ENCODE measurements at regions not wholly inside any gene's neighbourhood (a gene's known extent, or its start where the extent isn't known, plus 50 kb on each side); places are given as distances from the start of the nearest gene placed in this dataset.

DNA sequence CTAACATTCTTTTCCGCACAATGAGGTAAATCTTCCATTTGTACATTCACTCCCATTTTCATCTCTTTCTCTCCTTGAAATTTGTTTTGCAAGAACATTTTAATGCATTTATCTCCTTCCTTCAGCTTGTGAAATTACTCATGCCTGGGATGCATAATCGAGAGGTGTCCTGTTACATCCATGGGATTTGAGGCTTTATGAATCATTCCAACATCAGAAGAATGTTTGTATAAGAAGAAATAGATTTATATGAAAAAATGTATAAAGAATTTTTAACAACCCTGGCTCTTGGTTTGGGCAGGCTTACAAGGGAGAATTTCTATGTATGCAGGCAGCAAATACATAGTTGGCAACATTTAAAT is 93.2 kb upstream of the MBNL1 start:
- H3K36me3 ChIP-seq (ENCODE audit: control insufficient read depth in 1 of 2, insufficient read depth in 2 of 2, low read length in 2 of 2): no peaks in the 10 kb centered on the region
- H3K4me1 ChIP-seq (ENCODE audit: control insufficient read depth in 1 of 2, insufficient read depth in 2 of 2, low read length in 2 of 2): peaks cover 11 to 12% of the 10 kb centered on the region in 2 experiments
- BruUV-seq (replicated peaks): no TSS peak
- peak overlapping the region; percentile 44 for H2AFZ ChIP-seq (ENCODE audit: low read depth, low read length, poor library complexity, severe bottlenecking)
- ChIA-PET RAD21 (ENCODE audit: low non-redundant PET in 1 of 2, low total read pairs in 2 of 2, uncharacterized antibody in 2 of 2, unreplicated experiment in 2 of 2) (no interaction called here), CTCF (no interaction called here), POLR2A (no interaction called here)
- H3K9me3 ChIP-seq (ENCODE audit: control insufficient read depth in 1 of 2, insufficient read depth in 1 of 2, low read depth in 1 of 2, low read length in 2 of 2): no peaks in the 10 kb centered on the region
- no peak for DNase-seq (ENCODE audit: low read depth, low spot score)
- no peaks in the 10 kb centered on the region for H3K79me2 ChIP-seq (ENCODE audit: insufficient read depth, low read length)
- intact Hi-C loops (cut with micrococcal nuclease): no loop called here
- no peaks in the 10 kb centered on the region for H3K9me2 ChIP-seq (ENCODE audit: insufficient read depth)
- ATAC-seq: no peak
- no peaks in the 10 kb centered on the region for H3K27me3 ChIP-seq (ENCODE audit: insufficient read depth, low read length)
- H4K20me1 ChIP-seq (ENCODE audit: insufficient read depth): no peaks in the 10 kb centered on the region
- no peak overlapping the region for H3K9ac ChIP-seq (ENCODE audit: low read length)
- peak overlapping the region; percentile 37 for H3K4me2 ChIP-seq (ENCODE audit: low read length)
- H3K4me3 ChIP-seq (replicated peaks in 1 of 2; ENCODE audit: low read depth in 1 of 2, low read length in 2 of 2): no peak overlapping the region
- TF ChIP-seq FOSL1 (IDR thresholded peaks at IDR 0.05; ENCODE audit: low read depth) (peak; percentile 14; the same call in 1 of the 2 replicates), POLR2A (IDR thresholded peaks at IDR 0.05; ENCODE audit: borderline replicate concordance, extremely low read depth, insufficient read depth, insufficient read length) (no peak), TCF7L2 (IDR thresholded peaks at IDR 0.05; ENCODE audit: borderline replicate concordance, extremely low read depth, insufficient read depth, insufficient read length) (no peak), CEBPB (IDR thresholded peaks at IDR 0.05; ENCODE audit: low read depth) (no peak), JUND (IDR thresholded peaks at IDR 0.05) (0 out of 2 replicates have a peak, but pooled peaks have one; percentile 16), SP1 (IDR thresholded peaks at IDR 0.05; ENCODE audit: low read depth) (0 out of 2 replicates have a peak, but pooled peaks have one; percentile 21)
- TF ChIP-seq, protein P1, sequence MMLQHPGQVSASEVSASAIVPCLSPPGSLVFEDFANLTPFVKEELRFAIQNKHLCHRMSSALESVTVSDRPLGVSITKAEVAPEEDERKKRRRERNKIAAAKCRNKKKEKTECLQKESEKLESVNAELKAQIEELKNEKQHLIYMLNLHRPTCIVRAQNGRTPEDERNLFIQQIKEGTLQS (IDR thresholded peaks at IDR 0.05): no peak
- no peak overlapping the region for H3K27ac ChIP-seq (ENCODE audit: low read depth, low read length)

DNA sequence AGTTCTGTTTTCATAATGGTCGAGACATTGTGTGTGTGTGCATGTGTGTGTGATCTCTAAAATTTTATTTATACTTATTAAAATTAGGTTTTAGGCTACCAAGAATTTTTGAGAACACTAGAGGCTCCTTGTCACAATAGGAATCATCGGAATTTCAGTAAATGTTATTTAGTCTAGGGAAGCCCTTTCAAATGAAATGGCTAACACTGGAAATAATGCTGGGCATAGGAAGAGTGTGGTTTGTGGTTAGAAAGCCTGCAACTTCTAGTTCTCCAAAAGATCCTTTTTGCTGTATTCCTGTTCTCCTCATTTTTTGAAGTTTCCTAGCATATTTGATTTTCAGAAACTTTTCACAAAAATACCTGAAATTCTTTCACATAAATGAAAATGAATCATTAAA is 92.5 kb upstream of the MBNL1 start:
- Histone ChIP-seq H3K9me3 (ENCODE audit: control insufficient read depth in 1 of 2, insufficient read depth in 1 of 2, low read depth in 1 of 2, low read length in 2 of 2) (no peaks in the 10 kb centered on the region), H3K4me2 (ENCODE audit: low read length) (no peak overlapping the region), H4K20me1 (ENCODE audit: insufficient read depth) (no peaks in the 10 kb centered on the region), H3K36me3 (ENCODE audit: control insufficient read depth in 1 of 2, insufficient read depth in 2 of 2, low read length in 2 of 2) (no peaks in the 10 kb centered on the region), H3K27ac (ENCODE audit: low read depth, low read length) (no peak overlapping the region), H2AFZ (ENCODE audit: low read depth, low read length, poor library complexity, severe bottlenecking) (peak overlapping the region; percentile 44), H3K79me2 (ENCODE audit: insufficient read depth, low read length) (no peaks in the 10 kb centered on the region), H3K9me2 (ENCODE audit: insufficient read depth) (no peaks in the 10 kb centered on the region), H3K4me3 (replicated peaks in 1 of 2; ENCODE audit: low read depth in 1 of 2, low read length in 2 of 2) (no peak overlapping the region), H3K27me3 (ENCODE audit: insufficient read depth, low read length) (no peaks in the 10 kb centered on the region), H3K4me1 (ENCODE audit: control insufficient read depth in 1 of 2, insufficient read depth in 2 of 2, low read length in 2 of 2) (peaks cover 11 to 12% of the 10 kb centered on the region in 2 experiments), H3K9ac (ENCODE audit: low read length) (no peak overlapping the region)
- TF ChIP-seq, protein P2, sequence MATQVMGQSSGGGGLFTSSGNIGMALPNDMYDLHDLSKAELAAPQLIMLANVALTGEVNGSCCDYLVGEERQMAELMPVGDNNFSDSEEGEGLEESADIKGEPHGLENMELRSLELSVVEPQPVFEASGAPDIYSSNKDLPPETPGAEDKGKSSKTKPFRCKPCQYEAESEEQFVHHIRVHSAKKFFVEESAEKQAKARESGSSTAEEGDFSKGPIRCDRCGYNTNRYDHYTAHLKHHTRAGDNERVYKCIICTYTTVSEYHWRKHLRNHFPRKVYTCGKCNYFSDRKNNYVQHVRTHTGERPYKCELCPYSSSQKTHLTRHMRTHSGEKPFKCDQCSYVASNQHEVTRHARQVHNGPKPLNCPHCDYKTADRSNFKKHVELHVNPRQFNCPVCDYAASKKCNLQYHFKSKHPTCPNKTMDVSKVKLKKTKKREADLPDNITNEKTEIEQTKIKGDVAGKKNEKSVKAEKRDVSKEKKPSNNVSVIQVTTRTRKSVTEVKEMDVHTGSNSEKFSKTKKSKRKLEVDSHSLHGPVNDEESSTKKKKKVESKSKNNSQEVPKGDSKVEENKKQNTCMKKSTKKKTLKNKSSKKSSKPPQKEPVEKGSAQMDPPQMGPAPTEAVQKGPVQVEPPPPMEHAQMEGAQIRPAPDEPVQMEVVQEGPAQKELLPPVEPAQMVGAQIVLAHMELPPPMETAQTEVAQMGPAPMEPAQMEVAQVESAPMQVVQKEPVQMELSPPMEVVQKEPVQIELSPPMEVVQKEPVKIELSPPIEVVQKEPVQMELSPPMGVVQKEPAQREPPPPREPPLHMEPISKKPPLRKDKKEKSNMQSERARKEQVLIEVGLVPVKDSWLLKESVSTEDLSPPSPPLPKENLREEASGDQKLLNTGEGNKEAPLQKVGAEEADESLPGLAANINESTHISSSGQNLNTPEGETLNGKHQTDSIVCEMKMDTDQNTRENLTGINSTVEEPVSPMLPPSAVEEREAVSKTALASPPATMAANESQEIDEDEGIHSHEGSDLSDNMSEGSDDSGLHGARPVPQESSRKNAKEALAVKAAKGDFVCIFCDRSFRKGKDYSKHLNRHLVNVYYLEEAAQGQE (IDR thresholded peaks at IDR 0.05; ENCODE audit: low read depth): no peak
- TF ChIP-seq POLR2AphosphoS5 (IDR thresholded peaks at IDR 0.05; ENCODE audit: low read depth, low read length) (no peak), SRF (IDR thresholded peaks at IDR 0.05; ENCODE audit: low read depth) (no peak), EZH2 (IDR thresholded peaks at IDR 0.05) (no peak), CEBPB (IDR thresholded peaks at IDR 0.05; ENCODE audit: low read depth) (no peak), CBX3 (IDR thresholded peaks at IDR 0.05; ENCODE audit: low read depth) (no peak), RAD21 (IDR thresholded peaks at IDR 0.05; ENCODE audit: low read depth) (no peak), SP1 (IDR thresholded peaks at IDR 0.05; ENCODE audit: low read depth) (no peak), ZNF274 (IDR thresholded peaks at IDR 0.05; ENCODE audit: low read depth, low read length) (no peak)
- TF ChIP-seq, protein P3, sequence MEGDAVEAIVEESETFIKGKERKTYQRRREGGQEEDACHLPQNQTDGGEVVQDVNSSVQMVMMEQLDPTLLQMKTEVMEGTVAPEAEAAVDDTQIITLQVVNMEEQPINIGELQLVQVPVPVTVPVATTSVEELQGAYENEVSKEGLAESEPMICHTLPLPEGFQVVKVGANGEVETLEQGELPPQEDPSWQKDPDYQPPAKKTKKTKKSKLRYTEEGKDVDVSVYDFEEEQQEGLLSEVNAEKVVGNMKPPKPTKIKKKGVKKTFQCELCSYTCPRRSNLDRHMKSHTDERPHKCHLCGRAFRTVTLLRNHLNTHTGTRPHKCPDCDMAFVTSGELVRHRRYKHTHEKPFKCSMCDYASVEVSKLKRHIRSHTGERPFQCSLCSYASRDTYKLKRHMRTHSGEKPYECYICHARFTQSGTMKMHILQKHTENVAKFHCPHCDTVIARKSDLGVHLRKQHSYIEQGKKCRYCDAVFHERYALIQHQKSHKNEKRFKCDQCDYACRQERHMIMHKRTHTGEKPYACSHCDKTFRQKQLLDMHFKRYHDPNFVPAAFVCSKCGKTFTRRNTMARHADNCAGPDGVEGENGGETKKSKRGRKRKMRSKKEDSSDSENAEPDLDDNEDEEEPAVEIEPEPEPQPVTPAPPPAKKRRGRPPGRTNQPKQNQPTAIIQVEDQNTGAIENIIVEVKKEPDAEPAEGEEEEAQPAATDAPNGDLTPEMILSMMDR (IDR thresholded peaks at IDR 0.05 in 2 of 3, conservative IDR thresholded peaks at IDR 0.05 in 1 of 3; ENCODE audit: borderline replicate concordance in 1 of 3, insufficient read depth in 1 of 3, low read depth in 2 of 3, low read length in 2 of 3): no peak
- intact Hi-C loops (cut with micrococcal nuclease): no loop called here
- ChIA-PET POLR2A (no interaction called here), RAD21 (ENCODE audit: low non-redundant PET in 1 of 2, low total read pairs in 2 of 2, uncharacterized antibody in 2 of 2, unreplicated experiment in 2 of 2) (no interaction called here), CTCF (no interaction called here)
- no TSS peak for BruUV-seq (replicated peaks)
- no peak for ATAC-seq
- DNase-seq (ENCODE audit: low read depth, low spot score): no peak

All from HCT116 (cell line).